Omental fat pad (tissue), 3 donors: ENCODE measurements at regions not wholly inside any gene's neighbourhood (a gene's known extent, or its start where the extent isn't known, plus 50 kb on each side); places are given as distances from the start of the nearest gene placed in this dataset.
"Not testable (repeated sequence)": the region's sequence is repeated elsewhere in the genome, so short reads cannot be mapped to it uniquely, and the experiment has no call there.

Source experiments
- ATAC-seq: fragments of 150-250 bp; one replicate; pipeline ENCODE4 v1.9.1; 2016; ENCODE audit warnings: mild to moderate bottlenecking, moderate library complexity; ENCODE audit not compliant: low FRiP score
- DNase-seq: peaks from one replicate; pipeline ENCODE4 v3.0.0-alpha.2; 2019; ENCODE audit warnings: low spot score
- CTCF ChIP-seq, 3 donors: fragments of 450-650 bp; IDR thresholded peaks; one replicate each; pipeline ENCODE4 v1.5.1; 2016 to 2017; ENCODE audit warnings: antibody characterized with exemption in 3 of 3, mild to moderate bottlenecking in 3 of 3, moderate library complexity in 2 of 3

GRCh38 chr3:187852842-187853730 lies 107.8 kb upstream of the BCL6 start:
- no peak for DNase-seq
- TF ChIP-seq CTCF (IDR thresholded peaks at IDR 0.05) = no peak
- no peak for ATAC-seq

- no peak for DNase-seq
- no peak for TF ChIP-seq CTCF (IDR thresholded peaks at IDR 0.05)
- no peak for ATAC-seq
Observed at GRCh38 chr3:187855131-187855530, 109.9 kb upstream of the BCL6 start.

GRCh38 chr3:187856555-187856954 lies 111.3 kb upstream of the BCL6 start:
- ATAC-seq (no peak), DNase-seq (no peak)

GRCh38 chr3:187858041-187858440 lies 112.8 kb upstream of the BCL6 start:
- ATAC-seq (no peak), DNase-seq (no peak)
- no peak for TF ChIP-seq CTCF (IDR thresholded peaks at IDR 0.05)

More at GRCh38 chr3:187856555-187856954, 111.3 kb upstream of the BCL6 start:
- TF ChIP-seq CTCF (IDR thresholded peaks at IDR 0.05) = no peak

GRCh38 chr3:187858711-187859110 lies 113.4 kb upstream of the BCL6 start:
- DNase-seq (no peak), ATAC-seq (no peak)
- no peak for TF ChIP-seq CTCF (IDR thresholded peaks at IDR 0.05)

GRCh38 chr3:187862701-187863277 lies 117.5 kb upstream of the BCL6 start:
- DNase-seq, ATAC-seq: not testable (repeated sequence)

- no peak for ATAC-seq
- TF ChIP-seq CTCF (IDR thresholded peaks at IDR 0.05) = no peak
- no peak for DNase-seq
Observed at GRCh38 chr3:187870360-187871203, 125.3 kb upstream of the BCL6 start.
